Fibroblast of villous mesenchyme (primary cell): ENCODE measurements at regions not wholly inside any gene's neighbourhood (a gene's known extent, or its start where the extent isn't known, plus 50 kb on each side); places are given as distances from the start of the nearest gene placed in this dataset.

Source experiments
- DNase-seq: peaks from one replicate; pipeline ENCODE4 v3.0.0-alpha.2; 2010; ENCODE audit warnings: low read depth
- H3K4me3 ChIP-seq: 2 replicates; pipeline ENCODE4 v1.5.1; 2011; ENCODE audit warnings: low read depth, mild to moderate bottlenecking, low read length
- CTCF ChIP-seq: IDR thresholded peaks from 2 replicates; pipeline ENCODE4 v1.5.1; 2012; ENCODE audit warnings: low read depth, mild to moderate bottlenecking, low read length; ENCODE audit not compliant: insufficient read depth

GRCh38 chr2:191569025-191569424 is 108.9 kb upstream of the NABP1 start:
- DNase-seq = no peak
- H3K4me3 ChIP-seq = no peak overlapping the region
- TF ChIP-seq CTCF = no peak

GRCh38 chr2:191571163-191571769 is 106.7 kb upstream of the NABP1 start:
- TF ChIP-seq CTCF = peak; percentile 33
- peak; percentile 66 for DNase-seq
- H3K4me3 ChIP-seq = peak overlapping the region; percentile 31

- no peak overlapping the region for H3K4me3 ChIP-seq
- TF ChIP-seq CTCF = no peak
- DNase-seq = no peak
Observed at GRCh38 chr2:191572319-191572718, 105.6 kb upstream of the NABP1 start.

GRCh38 chr2:191573216-191573615 is 104.7 kb upstream of the NABP1 start:
- TF ChIP-seq CTCF = no peak
- no peak overlapping the region for H3K4me3 ChIP-seq
- DNase-seq = no peak

GRCh38 chr2:191574232-191574631 is 103.7 kb upstream of the NABP1 start:
- H3K4me3 ChIP-seq = no peak overlapping the region
- TF ChIP-seq CTCF = no peak
- no peak for DNase-seq

GRCh38 chr2:191577605-191578004 is 100.3 kb upstream of the NABP1 start:
- no peak for TF ChIP-seq CTCF
- DNase-seq = no peak
- H3K4me3 ChIP-seq = no peak overlapping the region

GRCh38 chr2:191578031-191578430 is 99.9 kb upstream of the NABP1 start:
- no peak for TF ChIP-seq CTCF
- no peak for DNase-seq
- no peak overlapping the region for H3K4me3 ChIP-seq
